ENCODE measurements at regions not wholly inside any gene's neighbourhood (a gene's known extent, or its start where the extent isn't known, plus 50 kb on each side); places are given as distances from the start of the nearest gene placed in this dataset.
"Not testable (repeated sequence)": the region's sequence is repeated elsewhere in the genome, so short reads cannot be mapped to it uniquely, and the experiment has no call there.

GRCh38 chr12:127162902-127163301, 1104.1 kb upstream of the TMEM132C start:
- no peak for DNase-seq

GRCh38 chr12:127165567-127166392, 1101.2 kb upstream of the TMEM132C start:
- peak in 1 of 2 donors; percentile 9 for DNase-seq

DNA sequence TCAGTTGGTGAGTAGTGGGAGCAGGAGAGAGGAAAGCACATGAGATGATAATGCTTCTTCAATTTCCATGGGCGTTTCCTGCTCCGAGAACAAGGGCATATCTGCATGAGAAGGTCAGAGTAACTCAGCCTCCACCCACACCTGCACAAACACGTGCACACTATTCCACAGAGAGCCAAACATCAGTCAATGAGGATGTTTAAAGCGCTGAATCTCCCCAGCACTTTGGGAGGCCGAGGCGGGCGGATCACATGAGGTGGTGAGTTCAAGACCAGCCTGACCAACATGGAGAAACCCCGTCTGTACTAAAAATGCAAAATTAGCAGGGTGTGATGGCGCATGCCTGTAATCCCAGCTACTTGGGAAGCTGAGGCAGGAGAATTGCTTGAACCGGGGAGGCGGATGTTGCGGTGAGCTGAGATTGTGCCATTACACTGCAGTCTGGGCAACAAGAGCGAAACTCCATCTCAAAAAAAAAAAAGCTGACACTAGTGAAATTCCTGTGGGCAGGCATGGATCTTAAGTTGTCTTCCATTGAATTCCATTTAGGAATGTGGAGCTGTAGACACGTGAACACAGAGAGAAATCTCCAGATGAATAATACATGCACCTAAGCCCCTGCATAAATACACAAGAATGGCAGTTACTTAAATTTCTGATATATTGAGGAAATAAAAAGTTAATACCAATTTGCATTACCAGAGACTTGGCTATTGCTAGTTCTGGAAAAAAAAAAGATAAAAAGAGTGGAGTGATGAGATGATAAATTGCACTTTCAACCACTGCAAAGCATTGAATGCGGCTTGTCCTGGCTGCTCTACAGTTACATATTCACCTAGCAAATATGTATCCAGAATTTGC, 1097.4 kb upstream of the TMEM132C start:
- DNase-seq = no peak

DNA sequence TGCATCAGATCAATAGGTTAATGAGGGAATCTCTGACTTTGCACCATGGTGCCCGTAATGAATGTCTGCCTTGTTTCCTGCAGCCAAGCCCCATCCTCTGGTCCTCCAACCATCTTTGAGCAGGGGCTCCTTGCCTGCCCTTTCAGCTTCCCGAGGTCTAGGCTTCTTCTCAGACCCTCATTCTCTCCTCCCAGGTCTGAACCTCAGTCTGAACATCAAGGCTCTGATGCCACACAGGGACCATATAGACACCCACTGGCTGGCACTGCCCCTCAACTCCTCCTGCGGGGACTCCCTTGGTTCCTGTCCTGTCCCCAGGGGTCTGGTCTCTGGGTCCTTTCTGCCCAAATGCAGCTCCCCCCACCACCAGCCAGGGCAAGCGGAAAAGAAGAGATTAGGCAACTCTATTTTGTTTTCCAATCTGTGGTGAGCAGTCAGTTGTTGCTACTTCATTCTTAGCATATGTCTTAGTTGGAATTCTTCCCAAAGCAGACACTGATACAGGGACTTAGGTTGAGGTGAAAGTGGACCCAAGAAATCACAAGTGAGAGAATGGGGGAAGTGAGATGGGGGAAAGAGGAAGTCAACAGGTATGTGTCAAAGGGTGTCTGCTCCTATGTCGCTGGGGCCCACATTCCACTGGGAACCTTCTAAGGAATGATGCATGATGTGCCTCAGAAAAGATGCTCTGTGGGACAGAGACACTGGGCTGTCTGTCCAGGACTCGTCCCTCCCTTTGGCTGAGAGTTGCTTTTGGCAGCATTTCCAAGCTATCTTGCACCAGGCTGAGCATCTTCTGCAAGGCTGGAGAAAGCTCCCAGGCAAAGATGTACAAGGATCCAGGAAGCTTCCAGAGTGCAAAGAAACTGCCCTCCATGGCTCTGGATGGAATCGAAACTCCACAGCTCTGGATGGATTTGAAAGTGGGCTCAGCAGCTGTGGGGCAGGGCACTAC, 1096.5 kb upstream of the TMEM132C start:
- DNase-seq = no peak

GRCh38 chr12:127172861-127173260, 1094.1 kb upstream of the TMEM132C start:
- DNase-seq = no peak

DNA sequence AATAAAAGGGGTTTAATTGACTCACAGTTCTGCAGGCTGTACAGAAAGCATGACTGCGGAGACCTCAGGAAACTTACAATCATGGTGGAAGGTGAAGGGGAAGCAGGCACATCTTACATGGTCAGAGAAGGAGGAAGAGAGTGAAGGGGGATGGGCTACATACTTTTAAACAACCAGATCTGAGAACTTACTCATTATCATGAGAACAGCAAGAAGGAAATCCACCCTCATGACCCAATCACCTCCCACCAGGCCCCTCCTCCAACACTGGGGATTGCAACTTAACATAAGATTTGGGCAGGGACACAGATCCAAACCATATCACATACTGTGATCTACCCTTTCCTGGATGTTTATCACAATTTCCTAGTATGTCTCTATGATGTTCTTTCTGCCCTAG, 1093.0 kb upstream of the TMEM132C start:
- not testable (repeated sequence) for DNase-seq

DNA sequence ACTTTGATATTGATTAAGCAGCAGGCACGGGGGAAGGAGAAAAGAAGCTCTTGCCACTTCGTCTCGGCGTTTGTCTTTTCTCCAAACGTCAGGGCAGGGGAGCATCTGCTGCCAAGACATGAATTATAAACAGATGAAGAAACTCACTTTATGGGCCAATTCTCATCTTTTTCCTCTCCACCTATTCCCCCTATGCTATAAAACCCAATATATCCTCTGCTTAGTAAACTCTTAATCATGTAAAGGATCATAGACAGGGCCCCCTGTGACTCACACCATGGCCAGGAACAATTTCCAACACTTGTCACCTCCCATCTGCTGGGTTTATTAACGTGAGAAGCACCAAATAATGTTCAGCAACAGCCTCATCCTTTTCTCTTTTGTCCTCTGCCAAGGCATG, 1092.1 kb upstream of the TMEM132C start:
- no peak for DNase-seq

- DNase-seq = no peak
These were observed 1091.6 kb upstream of the TMEM132C start for GRCh38 chr12:127175361-127175760.

- DNase-seq = no peak
These were observed 1090.2 kb upstream of the TMEM132C start for GRCh38 chr12:127176804-127177203.

DNA sequence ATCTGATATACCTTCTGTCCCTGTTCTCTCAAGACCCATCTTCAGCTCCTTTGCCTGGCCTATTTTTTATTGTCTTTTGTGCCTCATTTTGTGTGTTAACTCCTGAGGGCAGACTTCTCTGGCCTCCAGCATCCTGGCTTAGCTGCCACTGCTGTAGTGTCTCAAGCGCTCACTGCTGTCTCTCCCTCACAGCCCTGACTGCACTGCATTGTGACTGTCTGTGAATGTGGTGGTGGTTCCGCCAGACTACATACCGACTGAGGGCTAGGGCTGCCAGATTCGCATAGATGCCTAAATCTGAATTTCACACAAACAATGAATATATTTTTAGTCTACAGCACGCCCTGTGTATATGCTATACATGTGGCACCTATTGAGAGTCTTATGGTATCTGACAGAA, 1088.9 kb upstream of the TMEM132C start:
- no peak for DNase-seq

DNA sequence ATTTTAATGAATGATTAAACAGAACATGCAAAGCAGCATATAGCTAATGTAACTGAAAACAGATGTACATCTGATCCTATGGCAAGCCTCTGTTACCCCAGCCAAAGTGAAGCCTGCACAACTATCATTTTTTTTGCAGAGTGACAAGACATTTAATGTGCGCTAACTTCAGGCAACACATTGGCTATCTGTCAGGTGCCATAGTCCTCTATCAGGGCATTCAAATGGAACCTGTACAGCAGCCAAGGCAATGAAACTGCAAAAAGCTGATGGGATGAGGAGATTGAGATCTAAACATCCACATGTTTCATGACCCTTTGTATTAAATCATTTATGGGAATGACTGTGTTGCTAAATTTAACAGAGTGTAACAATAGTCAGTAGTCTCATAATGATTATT, 1088.5 kb upstream of the TMEM132C start:
- no peak for DNase-seq

DNA sequence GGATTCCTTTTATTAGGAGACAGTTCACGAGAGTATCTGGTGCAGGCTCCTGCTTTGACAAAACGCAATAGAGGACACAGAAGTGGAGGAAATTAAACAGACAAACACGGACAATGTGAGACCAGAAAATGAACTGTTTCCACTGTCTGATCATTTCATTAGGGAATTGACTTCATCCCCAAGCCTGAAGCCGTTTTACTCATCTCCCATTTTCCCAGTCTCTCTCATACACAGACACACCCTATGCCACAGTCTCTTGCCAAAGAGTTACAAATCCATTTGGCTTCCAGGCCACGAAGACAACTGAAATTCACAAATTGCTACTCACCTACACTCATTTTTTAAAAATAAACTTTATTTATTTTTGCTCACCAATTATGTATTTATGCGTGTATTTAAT, 1087.8 kb upstream of the TMEM132C start:
- no peak for DNase-seq

GRCh38 chr12:127182018-127182417, 1085.0 kb upstream of the TMEM132C start:
- no peak for DNase-seq

GRCh38 chr12:127189992-127190391, 1077.0 kb upstream of the TMEM132C start:
- no peak for DNase-seq

DNA sequence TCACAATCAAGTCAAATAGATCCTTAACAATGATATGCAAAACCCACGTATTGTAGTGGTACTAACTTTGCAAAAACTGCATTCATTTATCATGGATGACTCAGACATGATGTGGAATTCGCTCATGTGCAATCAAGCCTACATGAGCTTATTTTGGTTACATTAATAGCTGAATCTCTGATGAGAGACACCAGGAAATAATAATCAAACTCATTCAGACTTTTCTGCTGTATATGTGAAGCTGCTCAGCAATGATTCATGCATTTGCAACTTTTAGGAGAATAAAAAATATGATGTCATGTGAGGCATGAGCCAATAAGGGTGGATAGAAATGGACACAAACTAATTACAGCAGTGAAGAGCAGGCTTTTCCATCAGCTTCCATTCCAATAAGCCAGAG, 1075.8 kb upstream of the TMEM132C start:
- no peak for DNase-seq

DNA sequence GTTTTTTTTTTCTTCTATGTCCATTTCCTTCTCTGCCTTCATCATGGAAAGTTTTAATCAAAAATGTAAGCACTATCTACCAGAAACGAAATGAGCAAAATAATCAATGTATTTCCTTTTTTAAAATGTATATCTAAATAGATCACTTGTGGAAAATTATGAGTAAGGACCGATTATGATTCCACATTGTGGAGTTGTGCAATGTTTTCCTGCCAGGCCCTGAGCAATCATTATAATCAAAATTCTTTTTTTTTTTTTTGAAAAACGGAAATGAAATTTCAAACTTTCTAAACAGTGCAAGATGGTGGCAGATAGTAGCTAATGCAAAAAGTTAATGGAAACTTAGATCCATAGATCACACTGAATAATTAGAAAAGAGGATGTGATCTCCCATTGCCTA, 1074.6 kb upstream of the TMEM132C start:
- no peak for DNase-seq

GRCh38 chr12:127193341-127193740, 1073.6 kb upstream of the TMEM132C start:
- DNase-seq = no peak

- DNase-seq = no peak
These were observed 1072.8 kb upstream of the TMEM132C start for GRCh38 chr12:127194176-127194575.

DNA sequence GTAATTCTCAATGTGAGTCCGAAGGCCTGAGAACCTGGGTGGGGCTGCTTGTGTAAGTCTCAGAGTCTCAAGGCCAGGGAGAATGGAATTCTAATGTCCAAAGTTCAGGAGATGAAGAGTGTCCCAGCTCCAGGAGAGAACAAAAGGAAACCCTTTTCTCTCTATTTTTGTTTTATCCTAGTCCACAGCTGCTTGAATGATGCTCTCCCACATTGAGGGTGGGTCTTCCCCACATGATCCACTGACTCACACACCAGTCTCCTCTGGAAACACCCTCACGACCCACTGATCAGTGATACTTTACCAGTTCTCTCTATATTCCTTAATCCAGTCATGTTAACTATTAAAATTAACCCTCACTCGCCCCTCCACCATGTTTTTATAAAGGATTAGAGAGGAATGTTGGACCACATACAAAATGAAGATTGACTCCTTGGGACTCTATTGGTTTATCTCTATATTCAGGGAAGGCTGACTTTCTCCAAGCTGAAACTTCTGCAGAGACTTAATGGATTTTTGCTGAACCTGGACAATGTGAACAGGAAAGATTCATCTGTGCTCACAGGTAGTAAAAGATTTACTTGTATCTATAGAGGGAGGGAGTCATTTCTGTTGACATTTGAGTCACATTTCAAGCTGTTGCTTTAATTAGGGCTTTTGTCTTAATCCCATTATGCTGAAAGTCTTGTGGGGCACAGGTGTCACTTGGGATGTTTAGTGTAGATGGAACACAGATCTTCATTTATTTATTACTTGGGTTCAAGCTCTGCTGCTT, 1061.0 kb upstream of the TMEM132C start:
- DNase-seq = no peak

- DNase-seq = no peak
These were observed 1057.7 kb upstream of the TMEM132C start for GRCh38 chr12:127209318-127209717.

GRCh38 chr12:127214186-127214585, 1052.8 kb upstream of the TMEM132C start:
- no peak for DNase-seq

DNA sequence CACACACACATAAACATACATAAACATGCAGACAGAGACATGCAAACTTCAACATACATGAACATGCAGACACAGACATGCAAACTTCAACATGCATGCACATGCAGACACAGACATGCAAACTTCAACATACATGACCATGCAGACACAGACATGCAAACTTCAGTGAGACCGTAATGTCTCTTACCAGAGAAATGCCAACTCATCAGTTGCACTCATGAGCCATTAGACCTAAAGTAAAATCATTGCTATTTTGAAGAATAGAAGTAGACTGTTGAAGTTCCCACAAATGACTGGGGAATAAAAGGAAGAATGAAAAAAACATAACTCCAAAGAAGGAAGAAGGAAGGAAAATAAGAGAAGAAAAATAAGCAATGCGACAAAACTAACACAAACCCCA, 1044.0 kb upstream of the TMEM132C start:
- DNase-seq = no peak
